Caco-2 (cell line): ENCODE measurements at regions not wholly inside any gene's neighbourhood (a gene's known extent, or its start where the extent isn't known, plus 50 kb on each side); places are given as distances from the start of the nearest gene placed in this dataset.

Source experiments
- BruUV-seq: library from RNA; stranded (reverse); fragments of 400-500 nt; replicated peaks from 2 replicates; lab custom pipeline; 2021; lab: Mats Ljungman, UMichigan
- CTCF ChIA-PET: fragments of 300-600 bp; sonication (Branson Sonifier 250); formaldehyde crosslinking; loops from one replicate; lab custom pipeline; 2022; ENCODE audit warnings: antibody characterized with exemption; lab: Charles Lee
- POLR2A ChIA-PET: fragments of 300-600 bp; sonication (Branson Sonifier 250); formaldehyde crosslinking; loops from one replicate; lab custom pipeline; 2022; ENCODE audit warnings: antibody characterized with exemption; lab: Charles Lee
- DNase-seq, 2 experiments: peaks; one replicate each; pipeline versions ENCODE4 v3.0.0 to v3.0.0-alpha.2; 2020 to 2022
- H3K27me3 ChIP-seq: replicated peaks from 2 replicates; pipeline ENCODE4 v1.6.0; 2011; ENCODE audit warnings: low read length; ENCODE audit not compliant: control insufficient read depth, insufficient read depth
- H3K36me3 ChIP-seq: 2 replicates; pipeline ENCODE4 v1.5.1; 2011; ENCODE audit warnings: low read length; ENCODE audit not compliant: control insufficient read depth, insufficient read depth
- H3K4me1 ChIP-seq: fragments of 250-450 bp; sonication (Bioruptor Pico); 2 replicates; pipeline ENCODE4 v1.5.1; 2020; ENCODE audit warnings: mild to moderate bottlenecking
- H3K4me3 ChIP-seq: 2 replicates; pipeline ENCODE4 v1.5.1; 2011; ENCODE audit warnings: low read depth, mild to moderate bottlenecking, control low read depth, low read length
- H3K9me3 ChIP-seq: fragments of 250-450 bp; sonication (Bioruptor Pico); 2 replicates; pipeline ENCODE4 v1.5.1; 2020; ENCODE audit warnings: mild to moderate bottlenecking, moderate library complexity
- H3K27ac Mint-ChIP-seq: one replicate; pipeline ENCODE4 v1.8.0; 2022; ENCODE audit warnings: mixed read lengths; ENCODE audit not compliant: unreplicated experiment
- H3K27me3 Mint-ChIP-seq: one replicate; pipeline ENCODE4 v1.8.0; 2022; ENCODE audit warnings: mixed read lengths; ENCODE audit not compliant: insufficient read depth, unreplicated experiment
- H3K36me3 Mint-ChIP-seq: one replicate; pipeline ENCODE4 v1.8.0; 2022; ENCODE audit warnings: mild to moderate bottlenecking, mixed read lengths; ENCODE audit not compliant: insufficient read depth, unreplicated experiment
- H3K4me1 Mint-ChIP-seq: one replicate; pipeline ENCODE4 v1.8.0; 2022; ENCODE audit warnings: low read depth, mixed read lengths; ENCODE audit not compliant: unreplicated experiment
- H3K4me3 Mint-ChIP-seq: one replicate; pipeline ENCODE4 v1.8.0; 2022; ENCODE audit warnings: mild to moderate bottlenecking, moderate library complexity, mixed read lengths; ENCODE audit not compliant: unreplicated experiment
- H3K9me3 Mint-ChIP-seq: one replicate; pipeline ENCODE4 v1.8.0; 2022; ENCODE audit warnings: mixed read lengths; ENCODE audit not compliant: unreplicated experiment
- intact Hi-C: fragments of 100-400 bp; cut with micrococcal nuclease; formaldehyde crosslinking; loops from one replicate; pipeline ENCODE4 v1.10.0; 2022; ENCODE audit not compliant: unreplicated experiment
- TF ChIP-seq, protein P1 (sequence below), 2 experiments: fragments of 200-600 bp in 1 of 2; IDR thresholded peaks; 1 replicate in 1 of 2; 2 replicates in 1 of 2; pipeline versions ENCODE4 v1.5.1 to v1.8.0; 2011 to 2022; ENCODE audit warnings: antibody characterized with exemption in 1 of 2, control low read depth in 1 of 2, inconsistent platforms in 1 of 2, low read depth in 1 of 2, low read length in 1 of 2, mild to moderate bottlenecking in 1 of 2, moderate library complexity in 1 of 2; ENCODE audit not compliant: insufficient read depth in 1 of 2, severe bottlenecking in 1 of 2, unreplicated experiment in 1 of 2

DNA sequence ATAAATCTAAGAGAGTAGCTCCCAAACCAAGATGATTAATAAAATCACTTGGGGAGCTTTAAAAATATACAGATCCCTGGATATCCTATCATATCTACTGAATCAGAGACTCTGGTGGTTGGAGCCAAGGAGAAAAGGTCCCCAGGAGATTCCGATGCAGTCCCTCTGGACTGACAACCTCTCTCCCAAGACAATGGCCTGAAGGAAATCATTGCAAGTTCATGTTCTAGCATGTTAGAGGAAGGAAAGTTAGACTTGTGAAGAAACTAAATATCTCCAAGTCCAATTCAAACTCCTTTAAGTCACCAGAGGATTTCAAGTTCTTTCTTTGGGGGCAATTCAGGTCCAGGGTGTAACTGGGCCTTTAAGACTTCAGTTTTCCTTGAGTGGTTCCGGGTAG lies 84.7 kb upstream of the MEDAG start:
- TF ChIP-seq, protein P1, sequence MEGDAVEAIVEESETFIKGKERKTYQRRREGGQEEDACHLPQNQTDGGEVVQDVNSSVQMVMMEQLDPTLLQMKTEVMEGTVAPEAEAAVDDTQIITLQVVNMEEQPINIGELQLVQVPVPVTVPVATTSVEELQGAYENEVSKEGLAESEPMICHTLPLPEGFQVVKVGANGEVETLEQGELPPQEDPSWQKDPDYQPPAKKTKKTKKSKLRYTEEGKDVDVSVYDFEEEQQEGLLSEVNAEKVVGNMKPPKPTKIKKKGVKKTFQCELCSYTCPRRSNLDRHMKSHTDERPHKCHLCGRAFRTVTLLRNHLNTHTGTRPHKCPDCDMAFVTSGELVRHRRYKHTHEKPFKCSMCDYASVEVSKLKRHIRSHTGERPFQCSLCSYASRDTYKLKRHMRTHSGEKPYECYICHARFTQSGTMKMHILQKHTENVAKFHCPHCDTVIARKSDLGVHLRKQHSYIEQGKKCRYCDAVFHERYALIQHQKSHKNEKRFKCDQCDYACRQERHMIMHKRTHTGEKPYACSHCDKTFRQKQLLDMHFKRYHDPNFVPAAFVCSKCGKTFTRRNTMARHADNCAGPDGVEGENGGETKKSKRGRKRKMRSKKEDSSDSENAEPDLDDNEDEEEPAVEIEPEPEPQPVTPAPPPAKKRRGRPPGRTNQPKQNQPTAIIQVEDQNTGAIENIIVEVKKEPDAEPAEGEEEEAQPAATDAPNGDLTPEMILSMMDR (IDR thresholded peaks at IDR 0.05; ENCODE audit: insufficient read depth in 1 of 2, low read depth in 1 of 2, low read length in 1 of 2, severe bottlenecking in 1 of 2, unreplicated experiment in 1 of 2): no peak
- H3K4me3 ChIP-seq: no peak overlapping the region
- intact Hi-C loops: no loop called here
- no peaks in the 10 kb centered on the region for H3K9me3 Mint-ChIP-seq
- peaks cover 3% of the 10 kb centered on the region for H3K27me3 Mint-ChIP-seq
- peaks cover 17% of the 10 kb centered on the region for H3K4me1 Mint-ChIP-seq
- POLR2A ChIA-PET: no interaction called here
- no peaks in the 10 kb centered on the region for H3K36me3 ChIP-seq
- BruUV-seq: no TSS peak
- CTCF ChIA-PET: no interaction called here
- H3K36me3 Mint-ChIP-seq: no peaks in the 10 kb centered on the region
- H3K4me1 ChIP-seq: peaks cover 16% of the 10 kb centered on the region
- no peak overlapping the region for H3K4me3 Mint-ChIP-seq
- DNase-seq: no peak
- no peaks in the 10 kb centered on the region; the same call in 1 of the 2 replicates for H3K27me3 ChIP-seq
- no peaks in the 10 kb centered on the region for H3K9me3 ChIP-seq
- no peak overlapping the region for H3K27ac Mint-ChIP-seq

DNA sequence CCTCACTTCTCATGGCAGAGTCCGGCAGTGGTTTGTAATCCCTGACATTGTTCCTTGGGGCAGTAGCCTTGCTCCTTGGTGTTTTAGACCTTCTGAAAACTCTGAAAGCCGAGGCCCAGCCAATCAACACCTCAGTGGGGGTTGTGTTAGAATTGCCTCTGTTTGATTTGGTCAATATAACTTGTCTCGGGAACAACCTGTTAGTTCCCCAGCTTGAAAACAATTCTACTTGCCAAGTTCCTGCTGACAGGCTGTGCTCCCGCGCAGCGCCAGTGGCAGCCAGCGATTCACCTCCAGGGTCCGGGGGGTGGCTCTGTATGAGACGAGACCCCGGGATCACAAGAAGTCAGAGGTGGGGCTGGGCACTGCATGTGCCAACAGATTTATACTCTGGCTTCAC lies 81.4 kb upstream of the MEDAG start:
- H3K4me3 Mint-ChIP-seq: no peak overlapping the region
- H3K27me3 Mint-ChIP-seq: peaks cover 3% of the 10 kb centered on the region
- TF ChIP-seq, protein P1 (IDR thresholded peaks at IDR 0.05; ENCODE audit: insufficient read depth in 1 of 2, low read depth in 1 of 2, low read length in 1 of 2, severe bottlenecking in 1 of 2, unreplicated experiment in 1 of 2): no peak
- BruUV-seq: no TSS peak
- no peak overlapping the region for H3K27ac Mint-ChIP-seq
- Histone ChIP-seq H3K9me3 (no peaks in the 10 kb centered on the region), H3K4me3 (no peak overlapping the region), H3K27me3 (no peaks in the 10 kb centered on the region; the same call in 1 of the 2 replicates), H3K36me3 (no peaks in the 10 kb centered on the region), H3K4me1 (peaks cover 6% of the 10 kb centered on the region)
- DNase-seq: no peak
- POLR2A ChIA-PET: no interaction called here
- H3K36me3 Mint-ChIP-seq: no peaks in the 10 kb centered on the region
- CTCF ChIA-PET: no interaction called here
- peaks cover 6% of the 10 kb centered on the region for H3K4me1 Mint-ChIP-seq
- no peaks in the 10 kb centered on the region for H3K9me3 Mint-ChIP-seq
- intact Hi-C loops: no loop called here

DNA sequence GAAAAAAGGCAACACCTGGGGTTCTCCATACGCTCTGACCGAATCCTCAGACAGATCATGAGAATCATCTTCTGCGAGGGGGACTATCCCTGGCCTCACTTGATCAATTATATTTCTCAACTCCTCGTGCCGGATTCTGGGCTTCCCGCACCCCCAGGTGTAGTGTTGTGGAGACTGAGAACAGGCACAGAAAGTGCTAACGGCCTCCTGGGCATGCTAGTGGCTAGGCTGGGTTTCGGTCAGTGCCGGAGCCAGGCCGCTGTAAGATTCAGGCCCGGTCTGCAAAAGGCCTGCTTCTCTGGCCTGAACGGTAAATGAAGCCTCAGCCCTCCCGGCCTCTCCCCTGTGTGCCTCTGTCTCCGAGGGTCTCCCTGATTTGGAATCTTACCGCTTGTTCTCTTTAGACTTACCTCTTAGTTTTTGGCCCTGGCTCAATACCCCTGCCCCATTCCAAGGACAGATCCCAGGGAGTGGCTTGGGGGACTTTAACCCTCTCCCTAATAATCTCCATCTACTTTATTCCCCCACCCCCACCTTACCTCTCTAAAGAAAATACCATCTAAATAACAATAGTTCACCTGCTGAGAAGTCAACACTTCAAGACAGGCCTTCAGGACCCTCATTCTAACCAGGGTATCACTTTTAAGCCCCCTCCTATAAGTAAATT lies 79.0 kb upstream of the MEDAG start:
- Histone ChIP-seq H3K27me3 (no peaks in the 10 kb centered on the region), H3K36me3 (no peaks in the 10 kb centered on the region), H3K9me3 (no peaks in the 10 kb centered on the region), H3K4me3 (no peak overlapping the region), H3K4me1 (no peaks in the 10 kb centered on the region)
- CTCF ChIA-PET: no interaction called here
- no peaks in the 10 kb centered on the region for H3K4me1 Mint-ChIP-seq
- no peak for DNase-seq
- H3K27me3 Mint-ChIP-seq: peaks cover 3% of the 10 kb centered on the region
- POLR2A ChIA-PET: no interaction called here
- TF ChIP-seq, protein P1 (IDR thresholded peaks at IDR 0.05; ENCODE audit: insufficient read depth in 1 of 2, low read depth in 1 of 2, low read length in 1 of 2, severe bottlenecking in 1 of 2, unreplicated experiment in 1 of 2): no peak
- no peaks in the 10 kb centered on the region for H3K9me3 Mint-ChIP-seq
- no peak overlapping the region for H3K4me3 Mint-ChIP-seq
- no peak overlapping the region for H3K27ac Mint-ChIP-seq
- no peaks in the 10 kb centered on the region for H3K36me3 Mint-ChIP-seq
- no TSS peak for BruUV-seq
- intact Hi-C loops: no loop called here
